GM10248 (cell line): ENCODE measurements at regions not wholly inside any gene's neighbourhood (a gene's known extent, or its start where the extent isn't known, plus 50 kb on each side); places are given as distances from the start of the nearest gene placed in this dataset.

Experiments
- CTCF ChIA-PET: fragments of 300-600 bp; sonication (Branson Sonifier 250); formaldehyde crosslinking; extraction: SDS; loops from one replicate; lab custom pipeline; 2021; ENCODE audit warnings: antibody characterized with exemption; lab: Yijun Ruan, JAX
- POLR2A ChIA-PET: fragments of 350-650 bp; sonication (Branson Sonifier 250); formaldehyde crosslinking; extraction: SDS; loops from one replicate; lab custom pipeline; 2020; ENCODE audit warnings: antibody characterized with exemption; lab: Yijun Ruan, JAX
- DNase-seq: peaks from one replicate; pipeline ENCODE4 v3.0.0; 2012; ENCODE audit errors: extremely low spot score
- CTCF ChIP-seq: IDR thresholded peaks from 2 replicates; pipeline ENCODE4 v1.5.1; 2012; ENCODE audit warnings: mild to moderate bottlenecking, low read depth; ENCODE audit errors: extremely low read depth, missing control alignments, control extremely low read depth

- ChIA-PET POLR2A (no interaction called here), CTCF (interaction anchor here (1.3 to 2.1 kb wide), 3 partner anchors 9 to 79 kb away, joined by 3 to 4 read pairs (median 4); no protein-coding TSS in a partner anchor)
- TF ChIP-seq CTCF = no peak
Measured at GRCh38 chr1:178621822-178622221, 103.2 kb upstream of the RALGPS2 start.

GRCh38 chr1:178625695-178626094 is 99.3 kb upstream of the RALGPS2 start:
- TF ChIP-seq CTCF = no peak
- POLR2A ChIA-PET = no interaction called here
- no peak for DNase-seq
- CTCF ChIA-PET = interaction anchor here (0.9 to 1.5 kb wide), 2 partner anchors 10 to 13 kb away, joined by 3 read pairs; no protein-coding TSS in a partner anchor

More at GRCh38 chr1:178621822-178622221, 103.2 kb upstream of the RALGPS2 start:
- DNase-seq = no peak

- TF ChIP-seq CTCF = no peak
- POLR2A ChIA-PET = no interaction called here
- CTCF ChIA-PET = no interaction called here
- DNase-seq = no peak
Measured at GRCh38 chr1:178627037-178627436, 98.0 kb upstream of the RALGPS2 start.

- ChIA-PET CTCF (interaction anchor here (0.7 to 0.8 kb wide), 2 partner anchors 10 to 17 kb away, joined by 3 read pairs; no protein-coding TSS in a partner anchor), POLR2A (no interaction called here)
- DNase-seq = no peak
- no peak for TF ChIP-seq CTCF
Measured at GRCh38 chr1:178628637-178629251, 96.3 kb upstream of the RALGPS2 start.

- CTCF ChIA-PET = interaction anchor here (0.7 to 0.8 kb wide), 2 partner anchors 10 to 18 kb away, joined by 3 read pairs; no protein-coding TSS in a partner anchor
- no peak for TF ChIP-seq CTCF
- POLR2A ChIA-PET = no interaction called here
- DNase-seq = no peak
Measured at GRCh38 chr1:178629252-178630154, 95.5 kb upstream of the RALGPS2 start.

GRCh38 chr1:178630417-178630816 is 94.6 kb upstream of the RALGPS2 start:
- ChIA-PET CTCF (interaction anchor here (1.8 kb wide), 1 partner anchor 9 kb away, joined by 4 read pairs; no protein-coding TSS in a partner anchor), POLR2A (no interaction called here)
- no peak for DNase-seq
- TF ChIP-seq CTCF = no peak
